Activated CD8-positive, alpha-beta T cell treated with anti-CD3 and anti-CD28 coated beads, Interleukin-2, amount 10 ng/mL, durations not matched to agents 7 days and 5 days (primary cell): ENCODE measurements at regions not wholly inside any gene's neighbourhood (a gene's known extent, or its start where the extent isn't known, plus 50 kb on each side); places are given as distances from the start of the nearest gene placed in this dataset.

Experiments
- ATAC-seq: fragments of 150-1000 bp; cut with Tn5 transposase; one replicate; pipeline ENCODE4 v1.10.0; 2021; ENCODE audit warnings: moderate library complexity
- CTCF ChIA-PET: fragments of 350-600 bp; sonication (Branson Sonifier 250); formaldehyde crosslinking; loops from one replicate; lab custom pipeline; 2021; ENCODE audit warnings: antibody characterized with exemption; lab: Charles Lee
- POLR2A ChIA-PET: fragments of 350-600 bp; sonication (Branson Sonifier 250); formaldehyde crosslinking; loops from one replicate; lab custom pipeline; 2021; ENCODE audit warnings: antibody characterized with exemption; lab: Charles Lee
- DNase-seq: peaks from one replicate; pipeline ENCODE4 v3.0.0-alpha.2; 2020
- H3K27ac Mint-ChIP-seq: one replicate; pipeline ENCODE4 v1.8.0; 2021; ENCODE audit warnings: mild to moderate bottlenecking, mixed read lengths
- H3K27me3 Mint-ChIP-seq: one replicate; pipeline ENCODE4 v1.8.0; 2021; ENCODE audit warnings: low read depth, mixed read lengths
- H3K36me3 Mint-ChIP-seq: one replicate; pipeline ENCODE4 v1.8.0; 2021; ENCODE audit warnings: low read depth, mixed read lengths
- H3K4me1 Mint-ChIP-seq: one replicate; pipeline ENCODE4 v1.8.0; 2021; ENCODE audit warnings: low read depth, mixed read lengths
- H3K4me3 Mint-ChIP-seq: one replicate; pipeline ENCODE4 v1.8.0; 2021; ENCODE audit warnings: mild to moderate bottlenecking, mixed read lengths
- H3K9me3 Mint-ChIP-seq: one replicate; pipeline ENCODE4 v1.8.0; 2022; ENCODE audit warnings: mixed read lengths; ENCODE audit not compliant: insufficient read depth

DNA sequence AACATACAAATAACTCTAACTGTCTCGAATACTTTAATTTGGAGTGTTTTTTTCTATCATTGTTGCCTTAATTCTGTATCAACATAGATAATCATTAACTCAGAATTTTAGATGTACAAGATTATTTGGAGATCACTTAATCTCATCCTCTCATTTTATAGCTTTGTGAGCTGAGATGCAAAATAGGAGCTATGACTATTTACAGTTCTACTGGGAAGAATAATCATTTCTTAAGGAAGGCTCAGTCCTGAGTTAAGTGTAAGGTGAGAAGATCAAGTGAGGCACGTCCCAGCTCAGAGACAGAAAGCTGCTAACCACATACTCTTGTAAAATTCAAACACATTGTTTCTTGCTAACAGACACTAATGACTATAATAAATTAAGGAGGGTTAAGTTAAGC, 66.2 kb downstream of the CCDC54 start:
- Mint-ChIP-seq H3K4me1 (no peaks in the 10 kb centered on the region), H3K27me3 (no peaks in the 10 kb centered on the region), H3K27ac (no peak overlapping the region), H3K4me3 (no peak overlapping the region), H3K9me3 (no peaks in the 10 kb centered on the region), H3K36me3 (no peaks in the 10 kb centered on the region)
- ChIA-PET CTCF (no interaction called here), POLR2A (no interaction called here)
- ATAC-seq, result no peak
- no peak for DNase-seq

DNA sequence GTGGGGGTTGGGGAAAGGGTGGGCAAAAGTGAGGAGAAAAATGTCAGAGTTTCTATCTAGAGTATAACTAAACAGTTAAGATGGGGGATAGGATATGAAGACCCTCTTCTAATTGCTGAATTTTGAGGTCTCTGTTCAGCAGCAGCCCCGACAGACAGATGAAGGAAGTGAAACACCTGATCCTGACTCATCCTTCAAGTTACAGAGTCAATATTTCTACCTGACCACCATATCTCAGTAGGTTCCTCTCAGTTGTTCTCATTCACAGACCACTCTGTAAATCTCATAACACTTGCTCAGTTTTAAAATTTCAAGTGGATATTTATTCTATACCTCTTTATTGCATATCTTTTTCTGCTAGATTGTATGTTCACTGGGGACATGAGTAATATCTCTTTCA, 69.5 kb downstream of the CCDC54 start:
- ATAC-seq (no peak), DNase-seq (no peak)
- H3K9me3 Mint-ChIP-seq, result no peaks in the 10 kb centered on the region
- POLR2A ChIA-PET, result no interaction called here
- no peak overlapping the region for H3K4me3 Mint-ChIP-seq
- H3K36me3 Mint-ChIP-seq, result no peaks in the 10 kb centered on the region
- no peak overlapping the region for H3K27ac Mint-ChIP-seq
- no peaks in the 10 kb centered on the region for H3K27me3 Mint-ChIP-seq
- CTCF ChIA-PET, result no interaction called here
- H3K4me1 Mint-ChIP-seq, result no peaks in the 10 kb centered on the region

DNA sequence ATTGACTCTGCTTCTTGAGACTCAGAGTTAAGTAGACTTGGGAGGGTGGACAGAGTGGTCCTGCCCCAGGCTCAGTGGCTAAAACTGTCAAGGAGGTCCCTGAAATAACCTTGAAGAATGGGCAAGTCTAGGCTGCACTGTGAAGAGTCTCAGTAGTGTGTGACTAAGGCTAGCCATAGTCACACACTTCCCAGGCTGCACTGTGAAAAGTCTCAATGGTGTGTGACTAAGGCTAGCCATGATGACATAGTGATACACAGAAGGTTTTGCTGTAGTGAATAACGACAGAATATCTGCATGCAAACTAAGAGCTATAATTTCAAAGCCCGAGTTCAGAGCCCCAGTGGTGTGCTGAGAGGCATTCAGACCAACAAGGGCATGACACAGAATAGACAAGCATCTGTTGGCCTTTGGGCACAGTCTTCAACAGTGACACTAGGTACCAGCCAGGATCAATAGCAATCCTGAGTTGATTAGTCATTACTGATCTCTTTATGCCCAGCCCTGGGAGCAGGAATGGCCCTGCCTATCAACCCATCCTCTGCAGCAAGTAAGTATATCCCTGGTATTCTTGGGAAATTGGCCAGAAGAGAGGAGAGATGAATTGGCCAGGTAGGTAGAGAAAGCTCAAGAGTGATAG, 72.4 kb upstream of the BBX start:
- H3K36me3 Mint-ChIP-seq, result no peaks in the 10 kb centered on the region
- ChIA-PET POLR2A (no interaction called here), CTCF (no interaction called here)
- H3K4me3 Mint-ChIP-seq, result no peak overlapping the region
- no peaks in the 10 kb centered on the region for H3K9me3 Mint-ChIP-seq
- ATAC-seq, result no peak
- peaks cover under 1% of the 10 kb centered on the region for H3K27me3 Mint-ChIP-seq
- no peaks in the 10 kb centered on the region for H3K4me1 Mint-ChIP-seq
- no peak overlapping the region for H3K27ac Mint-ChIP-seq
- no peak for DNase-seq

DNA sequence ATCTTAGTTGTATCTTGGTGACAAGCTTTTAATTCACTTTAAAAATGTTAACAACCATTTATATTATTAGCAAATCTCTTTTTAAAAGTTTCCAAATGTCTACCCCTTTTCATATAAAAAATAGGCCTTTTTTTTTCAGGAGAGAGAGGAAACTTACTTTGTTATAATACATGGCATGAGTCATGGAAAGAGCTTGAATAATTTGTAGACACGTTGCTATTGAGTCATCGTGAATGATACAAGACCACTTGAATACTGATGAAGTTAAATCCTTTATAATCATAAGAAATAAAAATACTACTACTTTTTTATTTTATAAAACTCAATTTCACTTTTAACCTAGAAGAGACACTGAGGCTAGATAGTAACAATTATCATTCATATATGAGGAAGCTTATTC, 70.3 kb upstream of the BBX start:
- CTCF ChIA-PET, result interaction anchor here (0.9 to 1.2 kb wide), 3 partner anchors 8 to 180 kb away, joined by 3 to 5 read pairs (median 3); no protein-coding TSS in a partner anchor
- no peak for DNase-seq
- no peaks in the 10 kb centered on the region for H3K9me3 Mint-ChIP-seq
- no peaks in the 10 kb centered on the region for H3K36me3 Mint-ChIP-seq
- no peaks in the 10 kb centered on the region for H3K4me1 Mint-ChIP-seq
- H3K27ac Mint-ChIP-seq, result no peak overlapping the region
- H3K4me3 Mint-ChIP-seq, result no peak overlapping the region
- peaks cover 3% of the 10 kb centered on the region for H3K27me3 Mint-ChIP-seq
- ATAC-seq, result no peak
- POLR2A ChIA-PET, result no interaction called here

DNA sequence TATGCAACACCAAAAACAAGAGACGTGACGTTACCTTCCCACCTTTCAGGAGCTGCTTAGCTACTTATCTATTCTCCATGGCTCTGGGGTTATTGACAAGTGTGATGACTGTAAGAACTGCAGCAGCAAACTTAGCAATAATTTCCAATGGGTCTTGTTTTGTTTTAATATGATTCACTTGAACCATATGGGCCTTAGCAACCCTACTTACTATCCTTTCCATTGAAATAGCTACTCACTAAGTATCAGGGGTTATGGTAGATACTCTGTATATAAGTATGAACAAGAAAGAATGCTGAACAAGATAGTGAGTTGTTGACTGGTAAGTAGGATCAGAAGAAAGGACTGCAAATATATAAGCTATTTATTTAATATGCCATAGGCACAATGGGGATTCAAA, 69.3 kb upstream of the BBX start:
- no peaks in the 10 kb centered on the region for H3K36me3 Mint-ChIP-seq
- H3K27me3 Mint-ChIP-seq, result peaks cover 3% of the 10 kb centered on the region
- H3K4me3 Mint-ChIP-seq, result no peak overlapping the region
- H3K4me1 Mint-ChIP-seq, result no peaks in the 10 kb centered on the region
- H3K9me3 Mint-ChIP-seq, result no peaks in the 10 kb centered on the region
- ChIA-PET POLR2A (no interaction called here), CTCF (interaction anchor here (0.9 to 1.0 kb wide), 2 partner anchors 181 to 188 kb away, joined by 3 read pairs; no protein-coding TSS in a partner anchor)
- no peak for DNase-seq
- ATAC-seq, result no peak
- no peak overlapping the region for H3K27ac Mint-ChIP-seq

DNA sequence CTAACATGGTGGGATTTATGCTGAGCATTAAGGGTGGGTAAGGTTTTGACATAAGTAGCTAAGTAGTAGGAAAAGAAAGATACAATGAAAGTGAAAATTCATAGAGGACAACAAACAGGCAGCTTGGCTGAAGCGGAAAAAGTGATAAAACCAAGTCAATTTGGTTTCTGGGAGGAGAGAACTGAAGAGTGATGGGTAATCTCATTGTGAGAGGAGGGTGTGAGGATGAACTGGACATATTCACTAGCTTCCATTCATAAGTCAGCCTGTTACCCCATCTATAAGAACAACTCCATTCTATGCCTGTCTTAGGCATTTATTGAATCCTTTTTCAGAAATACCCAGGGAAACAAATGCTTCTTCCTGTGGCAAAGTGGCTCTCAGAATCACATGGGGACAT, 67.1 kb upstream of the BBX start:
- ATAC-seq, result no peak
- no peaks in the 10 kb centered on the region for H3K9me3 Mint-ChIP-seq
- no peak overlapping the region for H3K27ac Mint-ChIP-seq
- no peaks in the 10 kb centered on the region for H3K4me1 Mint-ChIP-seq
- no peaks in the 10 kb centered on the region for H3K36me3 Mint-ChIP-seq
- peaks cover 3% of the 10 kb centered on the region for H3K27me3 Mint-ChIP-seq
- POLR2A ChIA-PET, result no interaction called here
- H3K4me3 Mint-ChIP-seq, result no peak overlapping the region
- CTCF ChIA-PET, result interaction anchor here (1.0 kb wide), 1 partner anchor 35 kb away, joined by 3 read pairs; no protein-coding TSS in a partner anchor
- DNase-seq, result no peak

DNA sequence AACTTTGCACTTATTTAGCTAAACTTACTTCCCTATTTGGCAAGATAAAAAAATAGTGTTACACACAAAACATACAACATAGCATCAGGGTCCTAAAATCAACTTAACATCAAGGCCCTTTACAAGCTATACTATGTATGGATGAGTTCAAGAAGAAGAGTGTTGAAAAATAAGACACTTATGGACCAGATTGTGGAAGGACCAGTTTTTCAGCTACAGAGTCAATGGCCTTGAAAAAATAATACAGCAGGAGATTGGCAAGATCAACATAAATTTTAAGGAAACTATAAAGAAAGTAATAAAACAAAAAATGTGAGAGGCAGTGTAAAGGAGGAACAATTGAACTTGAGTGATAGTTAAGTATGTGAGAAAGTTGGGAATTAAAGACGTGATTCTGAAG, 66.3 kb upstream of the BBX start:
- no peaks in the 10 kb centered on the region for H3K36me3 Mint-ChIP-seq
- H3K4me3 Mint-ChIP-seq, result no peak overlapping the region
- H3K9me3 Mint-ChIP-seq, result no peaks in the 10 kb centered on the region
- DNase-seq, result no peak
- no peaks in the 10 kb centered on the region for H3K4me1 Mint-ChIP-seq
- ChIA-PET CTCF (no interaction called here), POLR2A (no interaction called here)
- ATAC-seq, result no peak
- H3K27me3 Mint-ChIP-seq, result peaks cover 3% of the 10 kb centered on the region
- H3K27ac Mint-ChIP-seq, result no peak overlapping the region

DNA sequence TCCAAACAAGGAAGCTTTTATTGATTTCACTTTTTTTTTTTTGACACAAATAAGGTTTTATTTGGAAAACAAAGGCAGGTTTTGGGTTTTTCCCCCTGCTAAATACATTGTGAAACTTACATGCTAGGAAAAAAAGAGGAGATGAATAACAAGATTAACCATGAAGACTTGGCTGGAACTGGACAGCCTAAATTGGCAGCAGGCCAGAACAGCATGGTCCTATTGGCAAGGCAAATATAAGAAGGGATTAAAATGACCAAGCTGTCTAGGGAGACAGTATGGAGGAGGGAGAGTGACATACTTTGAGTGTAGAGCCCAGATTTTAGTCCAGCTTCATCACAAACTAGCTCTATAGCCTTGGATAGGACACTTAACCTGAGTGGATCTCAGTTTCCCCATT, 63.9 kb upstream of the BBX start:
- ATAC-seq (no peak), DNase-seq (no peak)
- Mint-ChIP-seq H3K9me3 (no peaks in the 10 kb centered on the region), H3K36me3 (no peaks in the 10 kb centered on the region), H3K4me1 (no peaks in the 10 kb centered on the region), H3K27me3 (peaks cover 3% of the 10 kb centered on the region), H3K4me3 (no peak overlapping the region), H3K27ac (no peak overlapping the region)
- ChIA-PET CTCF (interaction anchor here (1.3 kb wide), 1 partner anchor 37 kb away, joined by 3 read pairs; no protein-coding TSS in a partner anchor), POLR2A (no interaction called here)

DNA sequence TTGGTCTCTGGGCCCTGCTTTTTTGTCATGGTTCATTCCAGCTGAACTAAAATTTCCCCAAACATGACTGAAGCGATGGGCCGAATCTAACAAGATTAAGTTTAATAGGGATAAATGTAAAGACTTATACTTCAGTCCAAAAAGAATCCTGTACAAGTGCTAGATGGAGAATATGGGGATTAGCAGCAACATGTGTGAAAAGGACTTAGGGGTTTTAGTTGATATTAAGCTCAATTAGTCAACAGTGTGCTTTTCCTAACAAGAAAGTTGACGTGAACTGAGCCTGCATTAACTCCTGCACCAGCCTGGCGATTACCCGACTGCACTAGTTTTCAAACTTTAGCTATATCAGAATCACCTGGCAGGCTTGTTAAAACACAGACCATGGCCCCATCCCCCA, 61.0 kb upstream of the BBX start:
- ATAC-seq (no peak), DNase-seq (no peak)
- ChIA-PET POLR2A (no interaction called here), CTCF (interaction anchor here (1.0 to 1.8 kb wide), 2 partner anchors 22 to 225 kb away, joined by 4 to 5 read pairs; no protein-coding TSS in a partner anchor)
- H3K4me1 Mint-ChIP-seq, result no peaks in the 10 kb centered on the region
- H3K4me3 Mint-ChIP-seq, result no peak overlapping the region
- H3K27ac Mint-ChIP-seq, result no peak overlapping the region
- H3K36me3 Mint-ChIP-seq, result no peaks in the 10 kb centered on the region
- peaks cover 4% of the 10 kb centered on the region for H3K27me3 Mint-ChIP-seq
- H3K9me3 Mint-ChIP-seq, result no peaks in the 10 kb centered on the region

DNA sequence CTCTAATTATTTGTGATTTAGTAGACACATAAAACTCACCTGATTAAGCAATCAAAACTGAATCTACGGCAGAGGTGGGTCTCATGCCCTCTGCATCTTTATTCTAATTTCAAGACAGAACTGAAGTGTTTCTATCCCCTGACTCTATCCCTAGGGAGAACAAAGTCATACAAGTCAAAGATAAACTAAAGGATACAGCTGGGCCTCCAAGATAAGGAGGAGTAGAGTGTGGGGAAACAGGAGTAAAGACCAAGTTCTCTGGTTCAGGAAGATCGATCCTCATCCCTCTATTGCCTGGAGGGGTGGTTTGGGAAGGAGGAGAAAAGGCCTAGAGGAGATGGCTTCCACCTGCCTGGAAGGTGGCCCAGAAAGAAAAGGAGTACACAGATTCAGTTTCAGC, 58.7 kb upstream of the BBX start:
- H3K4me3 Mint-ChIP-seq, result no peak overlapping the region
- no peak overlapping the region for H3K27ac Mint-ChIP-seq
- ATAC-seq (no peak), DNase-seq (no peak)
- CTCF ChIA-PET, result no interaction called here
- POLR2A ChIA-PET, result no interaction called here
- no peaks in the 10 kb centered on the region for H3K36me3 Mint-ChIP-seq
- H3K4me1 Mint-ChIP-seq, result no peaks in the 10 kb centered on the region
- H3K9me3 Mint-ChIP-seq, result no peaks in the 10 kb centered on the region
- peaks cover 6% of the 10 kb centered on the region for H3K27me3 Mint-ChIP-seq

DNA sequence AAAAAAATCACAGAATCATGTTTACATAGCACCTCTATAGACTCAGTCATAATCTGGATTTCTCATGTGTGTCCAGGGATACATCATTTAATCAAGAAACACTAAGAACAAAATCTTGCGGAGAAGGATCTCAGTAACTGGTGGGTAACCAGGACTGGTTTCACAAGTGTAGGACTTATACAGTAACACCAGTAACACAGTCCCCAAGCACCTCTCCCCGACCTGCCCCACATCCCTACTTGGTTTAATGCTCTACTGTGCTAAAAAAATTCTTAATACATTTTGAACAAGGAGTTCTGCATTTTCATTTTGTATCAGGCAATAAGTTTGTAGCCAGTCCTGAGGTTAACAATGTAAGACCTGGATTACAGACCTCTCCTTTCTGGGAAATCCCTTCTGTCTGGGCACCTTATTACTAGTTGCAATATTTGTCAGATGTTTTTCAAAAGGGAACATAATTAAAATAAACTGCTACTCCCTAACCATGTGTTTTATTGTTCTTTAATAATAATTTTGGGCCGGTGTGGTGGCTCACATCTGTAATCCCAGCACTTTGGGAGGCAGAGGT, 57.6 kb upstream of the BBX start:
- H3K9me3 Mint-ChIP-seq, result no peaks in the 10 kb centered on the region
- H3K4me3 Mint-ChIP-seq, result no peak overlapping the region
- no peak overlapping the region for H3K27ac Mint-ChIP-seq
- H3K36me3 Mint-ChIP-seq, result no peaks in the 10 kb centered on the region
- ChIA-PET CTCF (no interaction called here), POLR2A (no interaction called here)
- H3K4me1 Mint-ChIP-seq, result no peaks in the 10 kb centered on the region
- ATAC-seq (no peak), DNase-seq (no peak)
- H3K27me3 Mint-ChIP-seq, result peaks cover 7% of the 10 kb centered on the region

DNA sequence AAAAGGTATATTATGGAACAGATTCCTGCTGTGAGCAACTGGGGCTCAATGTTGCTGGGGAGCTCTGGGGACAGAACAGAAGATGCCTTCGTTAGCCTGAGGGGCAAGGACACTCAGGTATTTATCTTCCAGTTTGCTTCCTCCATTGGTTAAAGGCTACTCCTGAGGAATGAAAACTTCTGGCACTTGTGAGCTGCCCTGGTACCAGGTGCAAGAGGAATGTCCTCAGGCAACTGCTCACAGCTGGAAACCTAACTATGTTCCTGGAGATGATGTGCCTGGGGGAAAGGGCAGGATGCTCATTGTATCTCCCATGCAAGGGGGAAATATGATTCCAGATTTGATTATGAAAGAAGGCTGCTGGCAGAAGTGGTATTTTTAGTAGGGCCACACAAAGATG, 54.0 kb upstream of the BBX start:
- no peak overlapping the region for H3K4me3 Mint-ChIP-seq
- CTCF ChIA-PET, result no interaction called here

More for the DNA sequence above, 54.0 kb upstream of the BBX start:
- Mint-ChIP-seq H3K36me3 (no peaks in the 10 kb centered on the region), H3K9me3 (no peaks in the 10 kb centered on the region), H3K27ac (no peak overlapping the region), H3K4me1 (no peaks in the 10 kb centered on the region), H3K27me3 (peaks cover 22% of the 10 kb centered on the region)
- POLR2A ChIA-PET, result no interaction called here
- ATAC-seq (no peak), DNase-seq (no peak)
